ENCODE measurements at regions not wholly inside any gene's neighbourhood (a gene's known extent, or its start where the extent isn't known, plus 50 kb on each side); places are given as distances from the start of the nearest gene placed in this dataset.

DNA sequence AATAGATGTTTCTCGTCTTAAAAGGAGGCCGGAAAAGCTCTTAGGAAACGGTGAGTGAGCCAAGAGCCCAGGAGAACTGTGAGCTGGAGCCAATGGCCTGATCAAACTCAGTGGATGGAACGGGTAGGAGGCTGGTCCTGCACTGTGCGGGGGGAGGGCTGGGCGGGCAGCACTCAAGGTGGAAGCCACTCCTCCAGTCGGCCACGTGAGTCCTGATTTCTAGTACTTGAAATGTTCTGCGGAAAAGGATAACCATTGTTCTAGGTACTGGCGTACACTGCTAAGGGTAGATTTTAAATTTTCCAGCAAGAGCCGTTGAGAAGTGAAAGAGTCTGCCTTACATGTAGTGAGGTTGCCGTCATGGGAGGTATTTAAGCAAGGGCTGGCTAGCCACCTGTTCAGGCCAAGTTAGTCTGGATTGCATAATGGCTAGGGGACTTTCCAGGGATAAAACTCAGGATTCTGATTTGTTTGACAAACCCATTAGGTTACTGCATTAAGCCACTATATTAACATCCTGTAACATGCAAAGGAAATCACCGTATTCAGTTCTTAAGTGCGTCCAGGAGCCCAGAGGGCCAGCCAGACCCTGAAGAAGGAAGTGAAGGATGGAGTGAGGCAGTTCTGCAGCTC is 51.3 kb upstream of the ODC1 start:
- DNase-seq (ENCODE audit: low spot score) = no peak
- TF ChIP-seq, protein P1, sequence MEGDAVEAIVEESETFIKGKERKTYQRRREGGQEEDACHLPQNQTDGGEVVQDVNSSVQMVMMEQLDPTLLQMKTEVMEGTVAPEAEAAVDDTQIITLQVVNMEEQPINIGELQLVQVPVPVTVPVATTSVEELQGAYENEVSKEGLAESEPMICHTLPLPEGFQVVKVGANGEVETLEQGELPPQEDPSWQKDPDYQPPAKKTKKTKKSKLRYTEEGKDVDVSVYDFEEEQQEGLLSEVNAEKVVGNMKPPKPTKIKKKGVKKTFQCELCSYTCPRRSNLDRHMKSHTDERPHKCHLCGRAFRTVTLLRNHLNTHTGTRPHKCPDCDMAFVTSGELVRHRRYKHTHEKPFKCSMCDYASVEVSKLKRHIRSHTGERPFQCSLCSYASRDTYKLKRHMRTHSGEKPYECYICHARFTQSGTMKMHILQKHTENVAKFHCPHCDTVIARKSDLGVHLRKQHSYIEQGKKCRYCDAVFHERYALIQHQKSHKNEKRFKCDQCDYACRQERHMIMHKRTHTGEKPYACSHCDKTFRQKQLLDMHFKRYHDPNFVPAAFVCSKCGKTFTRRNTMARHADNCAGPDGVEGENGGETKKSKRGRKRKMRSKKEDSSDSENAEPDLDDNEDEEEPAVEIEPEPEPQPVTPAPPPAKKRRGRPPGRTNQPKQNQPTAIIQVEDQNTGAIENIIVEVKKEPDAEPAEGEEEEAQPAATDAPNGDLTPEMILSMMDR (conservative IDR thresholded peaks at IDR 0.05; ENCODE audit: low read length) = no peak
- no peak for TF ChIP-seq EZH2phosphoT487 (IDR thresholded peaks at IDR 0.05; ENCODE audit: borderline replicate concordance, low read depth, low read length)
- H3K9me2 ChIP-seq (ENCODE audit: insufficient read depth, low read length) = no peaks in the 10 kb centered on the region
- H4K20me1 ChIP-seq (ENCODE audit: insufficient read depth, low read length) = no peaks in the 10 kb centered on the region
- no peak overlapping the region for H3K4me2 ChIP-seq (ENCODE audit: low read length)
- no peaks in the 10 kb centered on the region for H3K36me3 ChIP-seq (ENCODE audit: insufficient read depth, low read length)
- H3K27ac ChIP-seq (ENCODE audit: low read depth, low read length, poor library complexity, severe bottlenecking) = no peak overlapping the region
- H2AFZ ChIP-seq (ENCODE audit: low read length) = no peak overlapping the region
- no TSS peak for BruUV-seq (replicated peaks)
- peaks cover under 1% of the 10 kb centered on the region for H3K4me1 ChIP-seq (ENCODE audit: insufficient read depth, low read length, poor library complexity, severe bottlenecking)
- no peak overlapping the region for H3K4me3 ChIP-seq (ENCODE audit: low read depth, low read length, poor library complexity, severe bottlenecking)
- ChIA-PET CTCF (ENCODE audit: unreplicated experiment) (no interaction called here), POLR2A (interaction anchor here (0.9 kb wide), 1 partner anchor 121 kb away, joined by 4 read pairs; no protein-coding TSS in a partner anchor)
- intact Hi-C loops (cut with micrococcal nuclease; ENCODE audit: unreplicated experiment) = no loop called here
- H3K9me3 ChIP-seq (ENCODE audit: low read length) = no peaks in the 10 kb centered on the region
- H3K79me2 ChIP-seq (ENCODE audit: insufficient read depth, low read depth, low read length) = no peaks in the 10 kb centered on the region

- H4K20me1 ChIP-seq (ENCODE audit: insufficient read depth, low read length) = no peaks in the 10 kb centered on the region
- H3K36me3 ChIP-seq (ENCODE audit: insufficient read depth, low read length) = no peaks in the 10 kb centered on the region
- H3K4me2 ChIP-seq (ENCODE audit: low read length) = no peak overlapping the region
- POLR2A ChIA-PET = interaction anchor here (0.9 kb wide), 1 partner anchor 122 kb away, joined by 4 read pairs; no protein-coding TSS in a partner anchor
- CTCF ChIA-PET (ENCODE audit: unreplicated experiment) = interaction anchor here (0.6 kb wide), 3 partner anchors 25 to 1451 kb away, joined by 3 read pairs; no protein-coding TSS in a partner anchor
- no peaks in the 10 kb centered on the region for H3K9me2 ChIP-seq (ENCODE audit: insufficient read depth, low read length)
- no peaks in the 10 kb centered on the region for H3K79me2 ChIP-seq (ENCODE audit: insufficient read depth, low read depth, low read length)
- BruUV-seq (replicated peaks) = no TSS peak
- DNase-seq (ENCODE audit: low spot score) = no peak
- H3K27ac ChIP-seq (ENCODE audit: low read depth, low read length, poor library complexity, severe bottlenecking) = no peak overlapping the region
- no peaks in the 10 kb centered on the region for H3K9me3 ChIP-seq (ENCODE audit: low read length)
- H2AFZ ChIP-seq (ENCODE audit: low read length) = no peak overlapping the region
- intact Hi-C loops (cut with micrococcal nuclease; ENCODE audit: unreplicated experiment) = no loop called here
- no peak overlapping the region for H3K4me3 ChIP-seq (ENCODE audit: low read depth, low read length, poor library complexity, severe bottlenecking)
- peaks cover 7% of the 10 kb centered on the region for H3K4me1 ChIP-seq (ENCODE audit: insufficient read depth, low read length, poor library complexity, severe bottlenecking)
- TF ChIP-seq, protein P1 (conservative IDR thresholded peaks at IDR 0.05; ENCODE audit: low read length) = no peak
- no peak for TF ChIP-seq EZH2phosphoT487 (IDR thresholded peaks at IDR 0.05; ENCODE audit: borderline replicate concordance, low read depth, low read length)
Observed at GRCh38 chr2:10498525-10499274, 50.6 kb upstream of the ODC1 start.

Data from OCI-LY7 (cell line).